ENCODE measurements at regions not wholly inside any gene's neighbourhood (a gene's known extent, or its start where the extent isn't known, plus 50 kb on each side); places are given as distances from the start of the nearest gene placed in this dataset.

GRCh38 chr6:119431799-119432198, 82.2 kb upstream of the MAN1A1 start:
- no peak for TF ChIP-seq MTF1 (CRISPR knock-in tag; IDR thresholded peaks at IDR 0.05; ENCODE audit: borderline replicate concordance)
- TF ChIP-seq MYC (IDR thresholded peaks at IDR 0.05; ENCODE audit: low read depth, low read length), result no peak
- TF ChIP-seq MYC (CRISPR knock-in tag; IDR thresholded peaks at IDR 0.05; ENCODE audit: borderline replicate concordance, low read depth), result no peak
- no peak for TF ChIP-seq JUND (IDR thresholded peaks at IDR 0.05; ENCODE audit: borderline replicate concordance, low read depth, low read length)
- TF ChIP-seq JUND (tag; IDR thresholded peaks at IDR 0.05; ENCODE audit: borderline replicate concordance, low read depth, low read length), result no peak
- no peak for TF ChIP-seq MEF2D (tag; conservative IDR thresholded peaks at IDR 0.05; ENCODE audit: low read depth)
- no peak for TF ChIP-seq NELFE (IDR thresholded peaks at IDR 0.05; ENCODE audit: insufficient read depth, insufficient read length)
